ENCODE measurements at regions not wholly inside any gene's neighbourhood (a gene's known extent, or its start where the extent isn't known, plus 50 kb on each side); places are given as distances from the start of the nearest gene placed in this dataset.

DNA sequence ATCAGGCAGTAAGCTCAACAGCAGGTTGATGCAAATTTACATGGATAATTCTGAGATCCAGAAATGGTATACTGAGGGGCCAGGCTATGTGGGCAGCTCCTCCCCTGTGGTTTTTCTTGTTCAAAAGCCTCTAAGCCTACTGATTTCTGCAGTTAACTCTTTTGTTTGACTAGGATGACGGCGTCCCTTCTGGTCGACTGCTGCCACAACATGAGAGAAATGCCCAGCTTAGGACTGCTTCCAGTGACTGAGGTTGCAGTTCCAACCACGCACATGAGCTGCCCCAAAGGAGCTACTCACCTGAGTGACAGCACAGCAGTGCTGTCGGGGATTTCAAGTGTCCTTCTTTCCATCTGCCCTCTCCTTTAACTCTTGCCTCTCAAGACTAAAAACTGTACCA, 973.0 kb upstream of the GHITM start:
- DNase-seq, result no peak

DNA sequence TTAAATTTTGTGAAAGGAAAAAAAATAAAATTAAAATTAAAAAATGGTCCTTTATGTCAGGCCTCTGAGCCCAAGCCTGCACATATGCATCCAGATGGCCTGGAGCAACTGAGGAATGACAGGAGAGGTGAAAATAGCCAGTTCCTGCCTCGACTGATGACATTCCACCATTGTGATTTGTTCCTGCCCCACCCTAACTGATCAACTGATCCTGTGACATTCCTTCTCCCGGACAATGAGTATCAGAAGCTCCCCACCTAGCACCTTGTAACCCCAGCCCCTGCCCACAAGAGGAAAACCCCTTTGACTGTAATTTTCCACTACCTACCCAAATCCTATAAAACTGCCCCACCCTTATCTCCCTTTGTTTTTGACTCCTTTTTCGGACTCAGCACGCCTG, 972.2 kb upstream of the GHITM start:
- DNase-seq, result no peak

DNA sequence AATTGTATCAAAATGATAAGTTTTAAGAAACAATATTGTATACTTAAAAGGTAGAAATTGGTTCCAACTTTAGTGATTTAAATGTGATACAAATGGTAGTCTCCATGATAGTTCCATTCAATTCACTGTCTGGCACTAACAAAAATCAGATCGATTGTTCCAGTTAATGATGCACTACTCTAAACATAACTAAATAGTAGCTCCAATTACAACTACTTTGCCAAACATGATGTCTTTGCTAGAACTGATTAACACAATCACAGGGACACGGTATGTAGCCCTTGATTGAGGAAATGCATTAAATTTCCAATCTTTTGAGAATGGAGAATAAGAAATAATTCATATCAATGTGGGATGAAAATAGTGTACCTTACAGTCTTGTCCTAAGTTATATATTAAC, 962.4 kb upstream of the GHITM start:
- DNase-seq, result no peak

DNA sequence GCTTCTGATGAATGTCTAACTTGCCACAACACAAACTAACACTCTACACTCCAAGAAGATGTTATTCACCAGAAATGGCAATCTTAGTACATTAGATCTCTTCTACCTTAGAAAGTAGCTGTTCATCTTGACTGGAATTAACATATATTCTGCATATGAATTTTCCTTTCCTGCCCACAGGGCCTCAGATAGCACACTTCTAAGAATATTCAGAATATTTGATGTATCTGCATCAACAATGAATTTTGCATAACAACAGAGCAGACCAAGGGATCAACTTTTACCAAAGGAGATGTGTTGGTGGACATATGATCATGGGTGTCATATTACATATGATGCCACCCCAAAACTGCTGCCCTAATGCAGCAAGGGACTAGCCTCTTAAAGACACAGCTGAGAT, 960.8 kb upstream of the GHITM start:
- DNase-seq, result no peak

DNA sequence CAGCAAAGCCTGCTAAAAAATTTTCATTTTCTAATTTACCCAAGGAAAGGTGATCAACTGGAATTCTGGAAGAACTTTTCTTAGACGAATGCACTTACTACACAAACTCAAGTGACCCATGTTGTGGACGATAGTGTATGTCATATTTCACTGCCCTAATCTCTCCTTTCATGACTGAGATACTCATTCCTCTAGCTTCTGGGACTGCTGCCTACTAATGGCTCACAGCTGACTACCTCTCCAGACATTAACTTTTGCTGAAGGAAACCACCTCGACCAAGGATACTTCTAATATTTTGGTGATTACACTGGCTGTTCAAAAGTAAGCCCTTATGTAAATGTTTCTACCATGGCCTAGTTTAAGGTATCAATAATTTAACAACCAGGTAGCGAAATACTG, 959.9 kb upstream of the GHITM start:
- DNase-seq, result no peak

DNA sequence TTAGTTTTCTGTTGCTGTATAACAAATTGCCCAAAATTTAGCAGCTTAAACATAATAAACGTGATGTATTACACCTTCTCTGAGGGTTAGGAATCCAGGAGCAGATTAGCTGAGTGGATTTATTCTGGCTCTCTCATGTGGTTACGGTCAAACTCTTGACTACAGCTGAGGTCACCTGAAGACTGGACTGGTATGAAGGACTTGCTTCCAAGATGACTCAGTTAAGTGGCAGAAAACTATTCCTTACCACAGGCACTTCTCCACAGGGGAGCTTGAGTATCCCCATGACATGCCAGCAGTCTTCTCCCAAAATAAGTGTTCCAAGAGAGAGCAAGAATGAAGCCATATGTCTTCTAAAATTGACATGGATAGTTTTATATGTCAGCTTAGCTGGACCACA, 957.2 kb upstream of the GHITM start:
- no peak for DNase-seq

DNA sequence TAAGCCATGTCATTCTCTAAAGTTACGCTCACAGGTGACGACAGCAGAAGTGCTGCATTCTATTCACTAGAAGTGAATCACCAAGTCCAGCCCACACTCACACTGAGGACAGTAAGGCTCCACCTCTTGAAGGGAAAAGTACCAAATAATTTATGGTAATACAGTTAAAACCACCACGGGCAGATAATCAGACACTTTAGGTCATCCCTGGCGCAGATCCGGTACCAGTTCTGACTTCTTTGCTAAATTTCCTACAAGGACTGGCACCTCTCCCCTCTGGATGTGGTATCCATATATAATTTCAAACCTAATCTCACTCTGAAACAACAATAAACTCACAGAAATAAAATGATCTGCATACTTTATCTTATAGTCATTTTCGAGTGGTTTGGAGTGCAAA, 954.7 kb upstream of the GHITM start:
- DNase-seq, result no peak

DNA sequence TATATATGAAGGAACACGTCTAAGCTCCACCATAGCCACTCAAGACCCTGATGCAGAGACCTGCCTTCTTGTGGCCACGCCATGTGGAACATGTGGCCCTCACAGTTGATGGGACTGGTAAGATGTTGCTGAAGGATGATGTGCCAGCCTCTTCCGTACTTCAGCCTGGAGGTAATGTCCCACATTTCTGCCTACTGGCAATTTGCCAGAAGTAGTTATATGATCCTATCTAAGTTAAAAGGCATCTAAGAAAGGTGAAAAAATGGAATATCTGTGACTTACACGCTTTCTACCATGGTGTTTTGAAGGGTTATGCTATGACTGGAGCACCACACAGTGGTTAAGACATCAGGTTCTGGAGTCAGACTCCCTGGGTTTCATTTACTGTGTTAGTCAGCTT, 948.7 kb upstream of the GHITM start:
- no peak for DNase-seq

DNA sequence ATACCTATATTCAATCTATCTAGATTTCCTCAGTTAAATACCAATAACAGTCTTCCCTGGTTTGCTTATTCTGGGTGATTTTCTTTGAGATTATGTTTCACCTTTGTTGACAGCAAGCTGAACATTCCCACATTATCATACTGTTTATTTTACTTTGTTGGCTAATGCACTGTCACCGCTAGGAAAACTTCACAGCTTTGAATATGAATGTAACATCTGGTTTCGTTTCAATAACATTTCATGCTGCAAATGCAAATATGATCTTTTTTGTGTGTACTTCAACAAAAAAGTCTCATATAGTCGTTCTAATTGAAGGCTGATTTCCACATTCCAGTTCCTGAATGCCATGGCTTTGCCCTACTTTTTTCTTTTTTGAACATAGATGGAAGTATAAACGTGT, 946.3 kb upstream of the GHITM start:
- no peak for DNase-seq

DNA sequence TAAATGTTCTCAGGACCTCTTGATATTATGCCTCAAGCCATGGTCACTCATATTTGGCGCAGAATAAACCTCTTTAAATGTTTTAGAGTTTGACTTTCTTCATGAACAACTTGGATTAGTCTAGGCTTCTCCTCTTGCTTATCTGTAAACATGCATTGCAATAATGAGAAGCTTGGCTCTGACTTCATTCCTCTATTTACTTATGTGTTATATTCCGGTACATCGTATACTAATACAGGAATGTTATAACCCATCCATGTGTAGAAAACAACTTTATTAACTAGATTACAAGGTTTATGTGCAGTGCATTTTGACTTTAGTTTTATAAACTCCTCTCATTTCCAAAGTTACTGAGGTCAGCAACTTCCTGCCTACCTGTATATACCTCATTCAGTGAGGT, 944.3 kb upstream of the GHITM start:
- DNase-seq, result no peak

DNA sequence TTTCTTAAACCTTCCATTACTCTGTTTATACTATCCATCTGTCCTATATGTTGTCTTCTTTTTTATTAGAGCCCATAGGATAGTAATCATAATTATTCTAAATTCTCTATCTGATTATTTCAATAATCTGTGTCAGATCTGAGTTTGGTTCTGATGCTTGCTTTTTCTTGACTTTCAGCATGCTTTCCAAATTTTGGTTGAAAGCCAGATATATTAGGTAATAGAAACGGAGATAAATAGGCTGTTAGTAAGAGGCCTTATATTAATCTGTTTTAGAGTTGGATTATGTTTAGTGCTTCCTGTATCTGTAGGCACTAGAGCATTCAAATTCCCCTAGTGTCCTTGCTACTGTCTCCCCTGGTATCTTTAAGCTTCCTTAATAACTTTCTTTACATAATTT, 939.9 kb upstream of the GHITM start:
- DNase-seq, result no peak

DNA sequence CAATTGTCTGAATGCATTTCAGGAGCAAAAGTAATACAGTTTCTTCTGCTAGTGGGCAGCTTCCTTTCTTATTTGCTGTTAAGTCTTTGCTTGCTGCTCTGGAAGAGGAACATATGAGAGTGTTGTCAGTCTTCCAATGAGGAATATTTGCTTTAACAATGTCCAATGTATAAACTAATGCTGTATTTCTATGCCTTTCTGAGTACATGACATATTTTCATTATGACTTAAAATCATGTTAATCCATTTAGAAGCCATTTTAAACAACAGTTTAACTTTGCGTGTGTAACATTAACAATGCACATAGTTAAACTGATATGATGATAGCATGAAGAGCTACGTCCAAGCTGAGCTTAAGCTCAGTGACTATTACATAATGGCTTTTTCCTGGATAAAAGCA, 933.4 kb upstream of the GHITM start:
- no peak for DNase-seq

DNA sequence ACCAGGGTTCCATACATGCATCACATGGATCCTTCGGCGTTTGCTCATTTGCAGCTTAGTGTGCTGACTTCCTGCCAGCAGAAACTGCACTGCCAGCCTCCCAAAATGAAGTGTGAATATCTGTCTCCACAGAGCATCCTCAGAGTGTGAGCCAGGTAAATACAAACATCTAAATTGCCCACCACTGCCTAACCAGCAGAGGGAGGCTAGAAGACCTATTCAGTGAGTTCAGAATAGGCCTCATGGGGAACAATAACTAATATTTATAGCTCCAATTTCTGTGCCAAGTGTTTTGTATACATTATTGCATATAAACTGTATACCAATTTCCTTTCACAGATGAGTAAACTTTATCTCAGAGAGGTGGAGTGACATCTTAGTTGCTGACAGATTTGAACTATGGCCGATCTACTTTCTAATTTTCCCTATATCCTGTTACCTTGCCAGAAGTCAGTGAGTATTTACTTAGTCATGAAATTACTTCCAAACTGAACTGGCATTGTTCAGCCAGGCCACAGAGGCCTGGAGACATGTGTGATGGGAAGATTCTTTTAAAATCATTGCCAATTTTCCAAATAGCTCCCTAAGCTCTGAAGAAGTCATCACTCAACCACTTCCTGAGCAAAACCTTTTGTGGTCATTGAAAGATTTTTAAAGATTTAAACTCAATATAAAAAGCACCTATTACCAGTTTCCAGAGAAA, 926.5 kb upstream of the GHITM start:
- no peak for DNase-seq

DNA sequence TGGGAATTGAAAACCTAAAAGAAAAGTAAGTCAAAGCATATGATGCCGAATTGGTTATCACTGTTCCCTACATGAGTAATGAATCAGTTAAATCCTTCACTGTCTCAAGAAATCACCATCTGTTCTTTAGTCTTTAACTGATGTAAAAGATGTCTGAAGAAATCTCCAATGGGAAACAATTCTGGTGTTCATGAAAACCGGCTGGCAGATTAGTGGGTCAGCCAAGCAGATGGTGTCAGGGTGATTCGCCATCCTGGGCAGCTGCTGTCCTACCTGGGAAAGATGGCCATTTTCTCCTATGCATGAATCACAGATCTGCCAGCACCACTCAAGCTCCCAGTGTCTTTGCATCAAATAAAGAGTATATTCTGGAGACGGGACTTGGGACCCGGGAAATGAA, 925.2 kb upstream of the GHITM start:
- DNase-seq, result no peak

DNA sequence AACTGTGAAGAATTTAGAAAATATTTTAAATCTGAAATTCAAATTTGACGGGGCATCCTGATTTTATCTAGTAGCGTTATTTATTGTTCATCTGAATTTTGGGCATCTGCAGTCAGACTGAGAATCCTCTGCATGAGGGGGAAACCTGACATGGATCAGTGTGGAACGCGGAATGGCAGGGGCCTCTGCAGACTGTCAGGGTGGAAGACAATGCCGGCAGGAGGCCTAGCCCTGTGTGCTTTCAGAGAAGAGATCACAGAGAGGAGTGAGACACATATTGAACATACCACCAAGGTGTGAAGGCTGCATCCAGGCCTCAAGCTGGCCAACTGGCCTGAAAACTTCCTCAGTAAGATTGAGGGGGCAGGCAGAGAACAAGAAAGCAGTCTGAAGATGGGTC, 921.1 kb upstream of the GHITM start:
- DNase-seq, result no peak

DNA sequence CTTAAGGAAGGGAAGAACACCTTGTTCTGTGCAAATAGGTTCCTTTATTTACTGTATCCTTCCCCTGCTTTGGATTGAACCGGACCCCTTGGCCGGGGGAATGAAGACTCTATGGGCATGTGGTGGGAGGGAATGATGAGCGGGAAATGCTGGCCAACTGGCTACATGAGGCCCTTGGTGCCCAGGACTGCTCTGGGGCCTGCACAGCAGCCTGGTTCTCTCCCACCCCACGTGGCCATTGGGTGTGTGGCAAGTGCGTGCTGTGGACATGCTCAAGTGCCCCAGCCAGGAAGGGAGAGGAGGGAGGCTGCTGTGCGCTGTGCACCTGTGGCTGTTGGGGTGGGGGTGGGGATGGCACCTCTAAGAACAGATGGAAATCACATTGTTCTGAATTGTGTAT, 917.0 kb upstream of the GHITM start:
- no peak for DNase-seq

DNA sequence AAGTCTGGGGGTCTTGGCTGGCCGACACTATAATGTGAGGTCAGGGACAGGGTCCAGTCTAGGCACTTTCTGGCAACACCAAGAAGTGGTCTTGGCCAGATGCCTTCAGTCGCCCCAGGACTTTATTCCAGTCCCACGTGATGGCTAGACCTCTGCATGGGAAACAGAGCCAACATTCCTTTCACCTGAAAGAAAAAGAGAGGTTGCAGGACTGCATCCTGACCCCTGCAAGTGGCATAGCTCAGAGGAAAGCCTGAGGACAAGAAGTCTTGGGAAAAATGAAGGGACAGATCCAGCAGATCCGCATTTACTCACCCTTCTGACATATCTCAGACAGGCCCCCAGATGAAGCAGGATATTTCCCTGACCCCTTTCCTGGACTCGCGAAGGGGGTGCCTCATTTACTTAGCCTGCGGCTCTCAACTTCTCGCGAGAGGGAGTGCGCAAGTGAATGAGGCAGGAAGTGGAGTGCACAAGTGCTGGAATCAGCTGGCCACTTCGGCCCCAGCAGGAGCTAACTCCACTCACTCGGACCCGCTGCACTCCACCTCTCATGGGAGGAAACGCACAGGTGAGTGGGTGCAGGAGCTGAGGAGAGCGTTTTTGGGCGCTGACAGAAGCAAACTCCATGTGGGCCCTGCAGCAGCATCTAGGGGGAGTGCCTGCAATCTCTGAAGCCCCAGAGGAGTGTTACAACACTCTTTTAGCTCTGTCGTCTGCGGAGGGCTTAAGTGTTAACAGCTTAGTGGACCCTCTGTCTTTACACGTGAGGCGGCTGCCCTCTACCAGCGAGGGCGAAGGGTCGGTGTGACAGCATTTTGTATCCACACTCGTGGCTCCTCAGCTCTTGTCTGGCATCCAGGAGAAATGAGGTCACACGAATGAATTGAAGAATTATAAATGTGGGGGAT, 916.2 kb upstream of the GHITM start:
- DNase-seq, result no peak

DNA sequence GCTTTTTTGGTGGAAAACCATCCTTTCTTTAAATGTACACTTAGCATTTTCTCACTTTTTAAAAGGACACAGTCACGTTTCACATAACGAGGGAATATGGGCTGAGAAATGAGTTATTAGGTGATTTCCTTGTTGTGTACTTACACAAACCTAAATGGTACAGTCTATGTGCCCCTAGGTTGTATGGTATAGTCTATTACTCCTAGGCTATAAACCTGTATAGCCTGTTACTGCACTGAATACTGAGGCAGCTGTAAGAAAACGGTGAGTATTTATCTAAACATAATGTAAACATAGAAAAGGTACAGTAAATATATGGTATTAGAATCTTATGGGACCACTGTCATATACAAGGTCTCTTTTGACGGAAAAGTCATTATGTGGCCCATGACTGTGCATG, 913.5 kb upstream of the GHITM start:
- no peak for DNase-seq

DNA sequence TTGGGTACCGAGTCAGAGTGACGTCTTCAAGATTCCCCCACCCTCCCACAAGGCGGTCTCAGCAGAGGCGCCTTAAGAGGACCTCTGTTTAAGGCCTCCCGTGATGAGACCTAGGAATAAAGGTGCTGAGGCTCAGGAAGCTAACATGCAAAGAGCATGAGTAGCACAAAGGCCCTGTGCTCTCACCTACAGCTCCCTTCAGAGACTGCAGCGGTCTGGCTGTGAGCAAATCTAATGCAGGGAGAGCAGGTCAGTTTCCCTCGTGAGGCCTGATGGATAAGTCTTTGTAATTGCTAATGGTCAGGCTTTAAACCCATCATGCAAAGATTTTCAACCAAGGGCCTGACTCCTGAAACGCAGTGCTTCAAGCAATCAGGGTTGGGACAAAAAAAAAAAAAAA, 909.3 kb upstream of the GHITM start:
- no peak for DNase-seq

DNA sequence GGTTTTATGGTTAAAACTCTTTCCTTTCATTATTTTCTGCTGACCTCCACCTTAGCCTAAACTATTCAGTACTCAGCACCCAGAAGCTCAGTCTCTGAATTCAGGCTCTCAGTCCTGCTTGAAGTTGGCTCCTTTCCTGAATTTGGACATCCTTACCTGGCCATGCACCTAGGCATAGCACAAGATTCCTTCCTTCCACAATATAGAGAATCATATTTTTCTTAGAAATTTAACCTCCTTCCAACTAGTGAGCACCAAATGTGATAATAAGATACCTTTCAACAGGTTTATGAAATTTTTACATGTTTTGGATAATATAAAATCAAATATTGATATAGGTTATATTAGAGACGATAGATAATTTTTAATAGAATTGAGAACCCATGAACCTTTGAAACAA, 905.6 kb upstream of the GHITM start:
- no peak for DNase-seq

DNA sequence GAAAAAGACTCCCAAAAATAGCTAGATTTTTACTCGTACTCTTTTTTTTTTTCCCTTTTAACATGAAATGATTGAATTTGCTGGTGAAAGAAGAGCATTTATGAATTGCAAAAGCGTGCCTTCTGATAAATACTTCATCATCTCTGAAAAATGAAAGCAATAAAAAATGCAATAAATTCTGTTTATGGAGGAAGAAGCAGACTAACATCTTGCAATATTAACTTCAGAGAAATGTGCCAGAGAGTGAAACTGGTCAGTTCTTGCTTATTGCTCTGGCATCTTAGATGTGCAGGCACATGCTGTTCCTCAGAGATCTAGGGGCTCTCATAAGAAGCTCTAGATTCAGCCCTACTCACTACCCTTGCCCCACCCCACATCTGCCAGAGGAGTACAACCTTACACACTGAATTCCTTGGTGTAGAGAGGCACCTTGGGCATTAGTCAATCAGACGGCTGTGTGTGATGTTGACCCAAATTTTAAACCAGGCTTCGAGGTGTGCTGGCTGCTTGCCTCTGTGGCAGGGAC, 891.1 kb upstream of the GHITM start:
- no peak for DNase-seq

DNA sequence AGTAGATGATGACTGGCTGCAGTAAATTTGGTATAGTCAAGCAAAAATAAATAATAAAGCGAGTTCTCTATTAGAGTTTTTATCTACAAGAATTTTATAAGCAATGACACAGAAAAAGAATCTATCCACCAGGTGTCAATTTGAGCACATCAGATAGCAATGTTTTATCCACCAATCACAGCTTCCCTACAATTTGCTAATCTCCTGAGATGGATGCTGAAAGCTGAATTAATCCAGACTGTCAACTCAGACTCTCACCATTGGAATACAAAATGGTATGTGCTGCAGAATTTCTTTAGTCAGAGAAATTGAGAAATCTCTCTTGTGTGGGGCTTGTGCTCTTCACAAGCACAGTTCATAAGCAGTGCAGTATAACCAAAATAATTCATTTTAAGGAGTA, 888.9 kb upstream of the GHITM start:
- no peak for DNase-seq

DNA sequence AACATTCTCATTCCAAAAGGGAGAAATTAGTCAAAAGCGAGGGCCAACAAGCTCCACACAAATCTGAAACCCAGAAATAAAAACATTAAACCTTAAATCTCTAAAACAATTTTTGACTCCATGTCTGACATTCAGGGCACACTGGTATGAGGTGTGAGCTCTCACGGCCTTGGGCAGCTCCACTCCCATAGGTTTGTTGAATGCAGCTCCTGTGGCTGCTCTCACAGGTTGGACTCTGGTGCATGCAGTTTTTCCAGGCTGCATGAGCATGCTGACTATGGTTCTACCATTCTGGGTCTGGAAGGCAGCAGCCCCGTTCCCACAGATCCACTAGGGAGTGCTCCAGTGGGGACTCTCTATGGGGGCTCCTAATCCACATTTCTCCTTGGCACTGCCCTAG, 887.1 kb upstream of the GHITM start:
- no peak for DNase-seq

DNA sequence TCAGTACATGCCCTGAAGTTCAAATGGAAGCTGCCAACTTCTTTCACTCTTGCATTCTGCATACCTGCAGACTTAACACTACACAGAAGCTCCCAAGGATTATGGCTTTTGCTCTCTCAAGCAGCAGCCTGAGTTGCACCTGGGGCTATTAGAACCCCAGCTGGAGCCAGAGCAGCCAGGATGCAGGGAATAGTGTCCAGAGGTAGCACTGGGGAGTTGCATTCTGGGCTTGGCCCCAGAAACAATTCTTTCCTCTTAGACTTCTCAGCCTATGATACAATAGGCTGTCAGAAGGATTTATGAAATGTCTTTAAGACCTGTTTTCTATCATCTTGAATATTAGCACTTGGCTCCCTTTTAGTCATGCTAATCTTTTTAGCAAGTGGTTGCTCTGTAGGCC, 886.7 kb upstream of the GHITM start:
- no peak for DNase-seq
